ENCODE measurements at regions not wholly inside any gene's neighbourhood (a gene's known extent, or its start where the extent isn't known, plus 50 kb on each side); places are given as distances from the start of the nearest gene placed in this dataset.
"Not testable (repeated sequence)": the region's sequence is repeated elsewhere in the genome, so short reads cannot be mapped to it uniquely, and the experiment has no call there.

- TF ChIP-seq CTCF (conservative IDR thresholded peaks at IDR 0.05; ENCODE audit: low read length): peak; percentile 28; the same call in 1 of the 2 replicates
- TF ChIP-seq EZH2phosphoT487 (IDR thresholded peaks at IDR 0.05; ENCODE audit: borderline replicate concordance): not testable (repeated sequence)
These were observed 140.9 kb downstream of the LIG4 start for GRCh38 chr13:108074429-108074828.
